Stromal cell of bone marrow (primary cell): ENCODE measurements at regions not wholly inside any gene's neighbourhood (a gene's known extent, or its start where the extent isn't known, plus 50 kb on each side); places are given as distances from the start of the nearest gene placed in this dataset.
A peak's percentile ranks its signal among the peaks of the same experiment; 100 is the strongest.
"Not testable (repeated sequence)": the region's sequence is repeated elsewhere in the genome, so short reads cannot be mapped to it uniquely, and the experiment has no call there.

ENCODE experiments used
- DNase-seq: peaks from one replicate; pipeline ENCODE4 v3.0.0-alpha.2; 2012; ENCODE audit warnings: low read depth

DNA sequence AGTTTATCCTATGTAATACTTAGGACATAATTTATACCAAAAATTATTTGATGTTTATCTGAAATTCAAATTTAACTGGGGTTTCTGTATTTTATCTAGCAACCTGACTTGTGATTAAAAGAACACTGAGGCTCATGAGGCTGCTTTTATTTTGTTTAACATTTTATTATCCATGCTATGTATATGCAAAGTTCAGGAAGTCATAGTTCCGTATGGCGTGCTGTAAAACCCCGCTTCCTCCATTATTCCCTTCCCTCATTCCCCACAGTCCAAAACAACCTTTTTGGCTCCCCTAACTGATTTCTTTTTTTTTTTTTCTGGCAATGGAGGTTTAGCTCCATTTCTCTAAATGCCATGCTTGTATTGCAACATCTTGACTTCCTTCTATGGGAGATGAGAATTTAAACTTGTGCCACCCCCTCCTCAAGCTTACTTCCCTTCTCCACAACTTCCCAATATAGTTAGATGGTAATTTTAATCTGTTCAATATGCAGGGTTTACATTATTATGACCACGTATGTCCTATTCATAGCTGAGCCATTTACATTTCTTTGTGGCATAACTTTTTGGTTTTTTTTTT is 138.0 kb upstream of the DNAH14 start:
- DNase-seq = no peak

DNA sequence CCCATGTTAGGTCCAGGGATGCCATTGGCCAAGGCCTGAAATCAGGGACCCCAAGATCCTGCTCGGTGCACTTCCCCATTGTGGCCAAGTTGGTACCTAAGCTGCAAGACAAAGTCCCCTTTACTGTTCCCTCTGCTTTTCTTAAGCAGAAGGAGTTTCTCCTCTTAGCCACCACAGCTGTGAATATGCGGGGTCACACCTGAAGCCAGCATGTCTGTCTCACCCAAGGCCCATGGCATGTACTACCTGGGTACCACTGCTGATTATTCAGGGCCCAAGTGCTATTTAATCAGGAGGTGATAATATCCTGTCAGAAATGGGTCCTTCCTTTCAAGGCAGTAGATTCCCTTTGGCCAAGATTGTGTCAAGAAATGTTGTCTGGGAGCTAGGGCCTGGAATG is 133.9 kb upstream of the DNAH14 start:
- no peak for DNase-seq

DNA sequence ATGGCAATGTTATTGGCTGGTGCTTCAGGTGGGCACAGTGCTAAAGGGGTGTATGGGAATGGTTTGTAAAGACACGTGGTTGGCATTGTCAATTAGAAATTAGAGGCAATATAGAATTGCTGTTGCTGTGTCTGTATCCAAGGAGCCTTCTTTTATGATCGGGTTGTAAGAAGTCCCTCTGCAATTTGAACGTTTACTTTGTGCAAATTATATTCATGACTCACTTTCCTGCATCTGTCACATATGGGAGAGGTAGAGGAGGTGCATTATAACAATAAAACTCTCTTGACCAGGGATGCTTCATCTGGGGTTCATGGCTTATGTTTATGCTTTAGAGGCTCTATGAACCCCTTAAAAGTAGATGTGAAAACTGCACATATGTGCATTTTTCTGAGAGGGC is 130.4 kb upstream of the DNAH14 start:
- no peak for DNase-seq

DNA sequence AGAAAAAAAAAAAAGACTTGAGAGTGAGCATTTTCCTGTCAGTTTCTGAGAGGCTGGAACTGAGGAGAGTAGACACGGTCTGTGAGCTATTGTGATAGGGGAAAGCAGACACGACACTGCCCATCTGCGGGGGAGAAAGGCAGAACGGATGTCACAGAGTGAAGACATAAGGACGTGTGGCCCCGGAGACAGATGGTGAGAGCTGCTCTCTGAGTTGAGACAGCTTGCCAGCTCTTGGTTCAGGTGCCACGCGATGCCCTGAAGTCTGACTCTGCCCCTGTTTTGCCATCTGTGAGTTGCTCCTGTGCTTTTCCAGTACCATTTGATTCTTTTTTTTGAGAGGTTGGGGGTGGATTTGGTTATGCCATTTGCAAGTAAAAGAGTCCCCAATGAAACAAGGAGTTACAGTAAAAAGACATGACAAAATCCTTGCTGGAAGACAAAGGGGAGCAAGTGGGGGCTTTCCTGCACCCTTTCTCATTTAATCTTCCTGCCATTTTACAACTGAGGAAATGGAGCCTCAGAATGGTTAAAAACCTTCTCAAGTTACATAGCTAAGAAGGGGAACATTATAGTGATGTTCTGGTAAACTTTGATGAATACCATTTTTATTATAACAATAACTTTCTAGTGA is 128.9 kb upstream of the DNAH14 start:
- DNase-seq = no peak

DNA sequence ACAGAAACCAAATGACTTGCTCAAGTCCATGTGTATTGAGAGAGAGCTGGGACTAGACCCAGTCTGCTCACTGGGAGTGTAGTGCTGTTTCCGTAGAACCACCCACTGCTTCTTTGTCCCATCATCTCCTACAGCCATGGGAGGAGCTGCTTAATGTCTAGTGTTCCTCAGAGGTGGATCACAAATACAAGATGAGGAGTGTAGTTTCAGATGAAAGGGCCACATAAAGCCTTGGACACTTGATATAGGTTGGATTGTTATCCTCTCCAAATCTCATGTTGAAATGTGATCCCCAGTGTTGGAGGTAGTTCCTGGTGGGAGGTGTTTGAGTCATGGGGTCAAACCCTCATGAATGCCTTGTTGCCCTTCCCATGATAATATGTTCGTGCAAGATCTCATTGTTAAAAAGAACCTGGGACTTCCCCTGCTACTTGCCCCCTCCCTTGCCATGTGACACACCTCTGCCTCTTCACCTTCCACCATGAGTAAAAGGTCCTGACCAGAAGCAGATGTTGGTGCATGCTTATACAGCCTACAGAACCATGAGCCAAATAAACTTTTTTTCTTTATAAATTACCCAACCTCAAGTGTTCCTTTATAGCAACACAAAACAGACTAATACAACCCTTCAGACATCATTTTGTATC is 127.5 kb upstream of the DNAH14 start:
- no peak for DNase-seq

DNA sequence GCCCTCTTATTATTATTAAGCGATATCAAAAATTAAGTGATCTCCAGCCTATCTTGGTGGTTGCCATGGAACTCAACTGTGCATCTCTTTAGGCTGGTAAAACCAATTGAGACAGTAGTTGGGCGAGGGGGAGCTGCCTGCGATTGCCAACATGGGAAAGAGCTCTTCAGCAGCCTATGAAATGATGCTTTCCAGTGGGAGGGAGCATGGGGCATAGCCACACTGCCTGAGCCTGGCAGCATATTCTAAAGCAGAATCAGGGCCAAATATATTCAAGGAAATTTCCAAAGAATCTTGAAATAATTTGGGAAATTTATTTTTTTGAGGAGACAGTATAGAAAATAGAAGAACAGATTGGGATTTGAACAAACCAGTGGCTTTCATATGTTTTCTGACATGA is 126.9 kb upstream of the DNAH14 start:
- DNase-seq = no peak

DNA sequence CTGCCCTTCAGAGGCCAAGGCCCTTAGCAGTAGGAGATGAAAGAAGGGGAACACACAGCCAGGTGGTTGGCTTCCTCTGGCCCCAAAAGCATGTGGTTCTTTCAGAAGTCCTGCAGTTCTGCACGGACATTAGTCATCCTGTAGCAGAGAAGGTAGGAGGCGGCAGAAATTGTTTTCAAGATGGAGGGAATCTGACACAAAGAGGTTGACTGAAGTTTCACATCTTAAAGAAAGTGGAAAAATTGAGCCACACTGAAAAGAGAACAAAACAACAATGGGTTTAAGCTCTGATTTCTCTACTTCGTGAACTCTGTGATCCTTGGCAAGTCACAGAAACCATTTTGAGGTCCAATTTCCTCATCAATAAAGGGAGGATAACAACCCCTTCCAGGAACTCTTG is 125.3 kb upstream of the DNAH14 start:
- no peak for DNase-seq

DNA sequence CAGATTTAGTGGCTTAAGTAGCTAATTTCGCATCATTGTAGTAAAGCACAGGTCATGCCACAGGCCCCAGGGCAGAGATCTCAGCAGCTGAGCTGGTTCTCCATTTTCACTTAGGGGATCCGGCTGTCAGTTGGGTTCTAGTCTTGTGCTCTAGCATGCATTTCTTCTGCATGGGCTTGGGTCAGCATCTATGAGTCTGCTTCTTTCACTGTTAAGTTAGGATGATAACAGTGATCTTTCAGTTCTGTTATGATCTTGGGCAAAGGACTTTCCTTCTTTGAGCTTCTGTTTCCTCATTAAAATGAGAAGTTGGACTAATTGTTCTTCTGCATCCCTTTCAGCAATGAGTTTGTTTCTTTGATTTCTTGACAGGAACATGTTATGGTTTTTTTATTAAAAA is 123.6 kb upstream of the DNAH14 start:
- DNase-seq = no peak

DNA sequence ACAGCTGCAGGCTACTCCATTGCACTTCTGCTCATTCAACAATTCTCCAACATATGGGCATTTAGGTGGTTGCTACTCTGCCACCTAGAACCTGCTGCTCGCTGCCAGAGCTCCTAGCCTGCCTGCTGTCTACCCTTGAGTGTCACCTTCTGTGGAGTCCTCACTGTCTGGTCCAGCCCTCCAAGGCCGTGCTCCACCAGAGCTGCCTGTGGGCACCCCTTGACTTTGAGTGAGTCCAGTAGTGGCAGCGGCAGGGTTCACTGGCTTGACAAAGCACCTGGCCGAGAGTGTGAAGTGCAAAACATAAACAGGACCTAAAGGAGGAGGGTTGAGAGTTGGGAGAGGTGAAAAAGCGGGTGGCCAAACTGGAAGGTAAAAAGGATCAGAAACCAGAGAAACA is 120.3 kb upstream of the DNAH14 start:
- no peak for DNase-seq

DNA sequence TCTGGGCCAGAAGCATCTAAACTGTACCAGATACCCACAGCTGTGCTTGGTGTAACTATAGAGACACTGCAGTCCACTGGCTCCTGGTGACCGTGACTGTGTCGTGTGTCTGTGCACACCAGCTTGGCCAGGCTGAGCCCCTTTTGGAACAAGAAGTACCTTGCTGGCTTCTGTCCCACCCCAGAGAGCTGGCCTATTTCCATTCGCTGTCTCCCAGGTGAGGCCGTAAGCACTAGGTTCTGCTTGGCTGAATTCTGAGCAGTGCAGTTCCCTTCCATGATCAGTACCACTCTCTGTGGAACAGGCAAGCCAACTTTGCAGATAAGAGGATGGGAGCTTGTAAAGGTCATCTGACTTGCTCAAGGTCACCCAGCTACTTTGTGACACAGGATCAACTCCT is 119.9 kb upstream of the DNAH14 start:
- no peak for DNase-seq

DNA sequence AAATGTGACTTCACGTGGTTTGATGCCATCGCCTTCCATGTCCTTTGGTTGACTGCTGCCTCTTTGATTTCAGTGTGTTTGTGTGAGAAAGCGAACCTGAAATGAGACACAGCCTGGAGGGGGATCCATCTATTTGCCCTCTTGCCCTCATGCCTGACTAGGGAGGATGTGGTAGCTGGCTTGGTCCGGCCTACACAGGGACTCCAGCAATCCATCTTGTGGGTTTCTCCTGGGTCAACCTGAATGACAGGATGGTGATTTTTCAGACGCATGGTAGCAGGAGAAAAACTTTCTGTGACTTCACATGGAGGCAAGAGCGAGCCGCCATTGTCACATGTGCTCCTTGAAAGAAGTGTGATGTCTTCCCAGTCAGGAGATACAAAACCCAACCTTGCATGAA is 117.9 kb upstream of the DNAH14 start:
- DNase-seq = no peak

DNA sequence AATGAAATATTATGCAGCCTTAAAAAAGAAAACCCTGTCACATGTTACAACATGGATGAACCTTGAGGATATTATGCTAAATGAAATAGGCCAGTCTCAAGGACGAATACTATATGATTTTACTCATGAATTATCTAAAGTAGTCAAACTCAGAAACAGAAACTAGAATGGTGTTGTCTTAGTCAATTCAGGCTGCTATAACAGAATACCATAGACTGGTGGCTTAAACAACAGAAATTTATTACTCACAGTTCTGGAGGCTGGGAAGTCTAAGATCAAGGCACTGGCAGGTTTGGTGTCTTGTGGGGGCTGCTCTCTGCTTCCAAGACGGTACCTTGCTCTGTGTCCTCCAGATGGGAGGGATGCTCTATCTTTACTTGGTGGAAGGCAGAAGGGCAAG is 113.8 kb upstream of the DNAH14 start:
- no peak for DNase-seq

DNA sequence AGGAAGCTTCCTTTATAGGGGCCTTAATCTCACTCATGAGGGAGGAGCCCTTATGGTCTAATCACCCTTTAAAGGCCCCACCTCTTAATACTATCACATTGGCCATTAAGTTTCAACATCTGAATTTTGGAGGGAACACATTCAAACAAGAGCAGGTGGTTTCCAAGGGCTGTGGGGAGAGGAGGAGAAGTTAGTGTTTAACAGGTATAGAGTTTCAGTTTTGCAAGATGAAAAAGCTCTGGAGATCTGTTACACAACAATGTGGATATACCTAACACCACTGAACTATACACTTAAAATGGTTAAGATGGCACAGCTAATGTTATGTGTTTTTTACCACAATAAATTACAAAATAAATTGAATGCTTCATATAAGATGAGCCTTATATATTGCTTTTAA is 113.4 kb upstream of the DNAH14 start:
- no peak for DNase-seq

DNA sequence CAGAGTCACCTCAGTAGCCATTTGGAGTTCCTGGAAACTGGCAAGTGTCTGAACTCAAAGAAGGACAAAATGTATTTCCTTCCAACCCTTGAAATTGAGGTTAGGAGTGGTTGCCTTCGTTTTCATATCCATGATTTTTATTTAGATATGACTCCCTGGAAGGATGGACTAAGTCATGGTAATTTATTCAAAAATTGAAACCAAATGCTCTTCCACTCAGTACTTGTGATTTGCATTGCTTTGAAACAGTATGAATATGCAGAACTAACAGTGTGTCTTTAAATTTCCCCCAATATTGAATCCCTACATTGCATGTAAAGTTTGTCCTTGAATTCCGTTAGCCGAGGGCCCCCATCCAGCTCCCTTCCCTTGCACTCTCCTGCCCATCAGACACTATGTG is 112.1 kb upstream of the DNAH14 start:
- no peak for DNase-seq

DNA sequence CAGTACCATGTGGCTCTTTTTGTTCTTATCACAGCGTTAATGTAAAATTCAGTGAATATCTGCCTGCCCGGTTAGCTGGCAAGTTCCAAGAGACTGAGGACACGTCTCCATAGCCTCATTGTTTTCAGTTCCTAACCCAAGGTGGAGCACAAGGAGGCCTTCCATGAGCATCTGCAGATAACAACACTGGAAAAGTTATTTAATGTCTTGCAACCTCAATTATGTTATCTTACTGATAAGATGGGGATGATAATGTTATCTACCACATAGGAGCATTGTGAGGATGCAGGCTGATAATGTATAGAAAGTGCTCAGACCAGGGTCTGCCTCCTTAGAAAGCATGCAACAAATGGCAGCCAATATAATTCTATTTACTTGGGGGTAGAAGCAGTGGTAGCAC is 109.6 kb upstream of the DNAH14 start:
- no peak for DNase-seq

DNA sequence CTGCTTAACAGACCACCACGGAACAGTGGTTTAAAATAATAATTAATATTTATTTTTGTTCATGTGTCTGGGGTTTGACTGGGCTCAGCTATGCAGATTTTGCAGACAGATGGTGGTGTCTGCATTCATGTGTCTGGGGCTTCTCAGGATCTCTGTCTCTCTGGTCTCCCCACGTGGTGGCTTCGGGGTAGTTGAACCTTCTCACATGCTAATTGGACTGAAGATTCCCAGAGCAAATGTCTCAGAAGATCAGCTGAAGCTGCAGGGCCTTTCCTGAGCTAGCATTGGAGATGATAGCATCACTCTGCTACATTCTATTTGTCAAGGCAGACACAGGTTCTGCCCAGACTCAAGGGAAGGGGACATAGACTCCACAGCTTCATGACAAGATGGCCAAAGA is 109.1 kb upstream of the DNAH14 start:
- no peak for DNase-seq

DNA sequence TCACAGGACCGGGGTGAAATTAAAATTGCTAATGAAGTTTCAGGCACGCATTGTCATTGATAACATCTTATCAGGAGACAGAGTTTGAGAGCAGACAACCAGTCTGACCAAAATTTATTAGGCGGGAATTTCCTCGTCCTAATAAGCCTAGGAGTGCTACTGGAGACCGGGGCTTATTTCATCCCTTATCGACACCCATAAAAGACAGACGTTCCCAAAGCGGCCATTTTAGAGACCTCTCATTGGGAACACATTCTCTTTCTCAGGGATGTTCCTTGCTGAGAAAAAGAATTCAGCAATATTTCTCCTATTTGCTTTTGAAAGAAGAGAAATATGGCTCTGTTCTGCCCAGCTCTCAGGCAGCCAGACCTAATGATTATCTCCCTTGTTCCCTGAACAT is 107.7 kb upstream of the DNAH14 start:
- DNase-seq = not testable (repeated sequence)

DNA sequence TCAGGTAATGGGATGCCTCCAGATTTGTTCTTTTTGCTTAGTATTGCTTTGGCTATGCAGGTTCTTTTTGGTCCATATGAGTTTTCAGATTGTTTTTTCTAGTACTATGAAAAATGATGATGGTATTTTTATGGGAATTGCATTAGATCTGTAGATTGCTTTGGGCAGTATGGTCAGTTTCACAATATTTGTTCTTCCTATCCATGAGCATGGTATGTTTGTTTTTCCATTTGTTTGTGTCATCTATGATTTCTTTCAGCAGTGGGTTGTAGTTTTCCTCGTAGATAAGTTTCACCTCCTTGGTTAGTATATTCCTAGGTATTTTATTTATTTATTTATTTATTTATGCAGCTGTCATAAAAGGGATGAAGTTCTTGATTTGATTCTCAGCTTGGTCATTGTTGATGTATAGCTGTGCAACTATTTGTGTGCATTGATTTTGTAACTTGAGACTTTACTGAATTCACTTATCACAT is 103.9 kb upstream of the DNAH14 start:
- DNase-seq = no peak

DNA sequence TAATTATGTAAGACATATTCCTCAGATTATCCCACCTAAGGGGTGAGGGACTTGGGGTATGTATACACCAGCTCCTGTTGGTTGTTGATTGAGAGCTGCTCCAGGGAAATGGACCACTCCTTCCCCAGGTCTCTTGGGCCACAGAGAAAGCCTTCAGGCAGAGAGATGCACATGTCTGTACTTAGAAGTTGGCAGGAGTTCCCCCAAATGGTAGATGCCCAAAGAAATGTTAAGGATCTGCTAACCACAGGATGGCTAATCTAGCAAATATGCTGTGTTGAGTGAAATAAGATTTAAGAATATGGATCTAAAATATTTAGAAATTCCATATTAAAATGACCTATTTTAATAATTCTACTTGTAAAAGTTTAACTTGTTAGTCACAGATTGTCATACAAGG is 100.8 kb upstream of the DNAH14 start:
- peak; percentile 67 for DNase-seq

DNA sequence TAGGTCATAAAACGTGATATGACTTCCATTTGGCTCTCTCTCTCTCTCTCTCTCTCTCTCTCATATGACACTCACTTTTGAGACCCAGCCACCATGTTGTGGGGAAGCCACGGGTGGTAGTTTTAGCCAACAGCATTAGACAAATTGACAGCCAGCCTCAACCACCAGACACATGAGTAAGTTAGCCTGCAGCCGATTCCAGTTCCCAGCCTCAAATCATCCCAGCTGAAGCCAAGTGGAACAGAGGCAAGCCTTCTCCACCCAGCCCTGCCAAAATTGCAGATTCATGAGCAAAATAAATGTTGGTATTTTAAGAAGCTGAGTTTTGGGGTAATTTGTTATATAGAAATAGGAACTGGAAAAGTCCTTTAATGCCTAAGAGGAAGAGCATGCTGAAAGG is 98.0 kb upstream of the DNAH14 start:
- DNase-seq = peak; percentile 75

DNA sequence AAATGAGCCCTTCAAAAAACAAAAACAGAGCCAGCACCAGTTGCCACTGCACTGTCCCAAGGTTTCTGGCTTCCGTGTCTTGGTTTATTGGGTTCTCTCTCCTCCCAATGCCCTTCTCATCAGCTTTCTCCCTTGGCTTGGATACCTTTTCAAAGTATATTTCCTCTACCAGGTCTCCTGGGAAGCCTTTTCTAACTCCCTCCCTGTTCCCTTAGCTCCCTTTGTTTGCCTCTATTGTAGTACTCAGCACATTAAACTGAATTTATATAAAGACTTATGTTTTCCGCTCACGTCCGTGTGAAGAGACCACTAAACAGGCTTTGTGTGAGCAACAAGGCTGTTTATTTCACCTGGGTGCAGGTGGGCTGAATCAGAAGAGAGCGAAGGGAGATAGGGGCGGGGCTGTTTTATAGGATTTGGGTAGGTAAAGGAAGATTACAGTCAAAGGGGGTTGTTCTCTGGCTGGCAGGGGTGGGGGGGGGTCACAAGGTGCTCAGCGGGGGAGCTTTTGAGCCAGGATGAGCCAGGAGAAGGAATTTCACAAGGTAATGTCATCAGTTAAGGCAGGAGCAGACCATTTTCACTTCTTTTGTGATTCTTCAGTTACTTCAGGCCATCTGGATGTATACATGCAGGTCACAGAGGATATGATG is 89.7 kb upstream of the DNAH14 start:
- not testable (repeated sequence) for DNase-seq

DNA sequence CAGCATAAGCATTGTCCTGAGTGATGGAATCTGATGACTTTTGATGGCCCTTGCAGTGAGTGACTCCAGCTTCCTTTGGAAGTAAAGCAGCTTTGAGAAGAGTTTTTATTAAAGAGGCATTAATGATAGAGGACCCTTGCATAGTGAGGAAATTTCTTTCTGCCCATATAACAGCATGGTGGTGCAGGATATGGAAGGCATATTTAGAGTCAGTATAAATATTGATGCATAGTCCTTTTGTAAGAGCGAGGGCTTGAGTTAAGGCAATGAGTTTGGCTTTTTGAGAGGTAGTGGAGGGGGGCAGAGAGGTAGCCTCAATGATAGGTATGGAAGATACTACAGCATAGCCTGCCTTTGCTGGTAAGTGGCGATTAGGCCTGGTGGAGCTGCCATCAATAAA is 87.7 kb upstream of the DNAH14 start:
- not testable (repeated sequence) for DNase-seq
